ENCODE measurements at regions not wholly inside any gene's neighbourhood (a gene's known extent, or its start where the extent isn't known, plus 50 kb on each side); places are given as distances from the start of the nearest gene placed in this dataset.

DNA sequence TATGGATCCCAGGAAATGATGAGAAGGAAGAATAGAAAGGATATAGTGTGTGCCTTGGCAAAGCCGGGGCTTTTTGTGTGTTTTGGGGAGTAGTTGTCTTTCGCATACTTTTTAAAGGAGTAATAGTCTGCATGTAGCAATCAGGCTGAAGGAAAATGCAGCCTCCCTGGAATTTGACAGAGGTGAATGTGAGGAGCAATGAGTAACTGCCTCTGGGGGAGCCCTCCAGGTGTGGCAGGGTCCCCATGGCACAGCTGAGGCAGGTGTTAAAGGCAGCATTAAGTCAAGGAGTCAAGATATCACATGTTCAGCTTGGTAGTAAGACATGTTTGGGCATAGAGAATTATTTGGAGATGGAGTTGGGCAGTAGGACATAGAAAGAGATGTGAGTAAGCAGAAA lies 203.1 kb downstream of the C6orf118 start:
- DNase-seq = no peak
- no peaks in the 10 kb centered on the region for H3K27me3 ChIP-seq
- TF ChIP-seq, protein P1, sequence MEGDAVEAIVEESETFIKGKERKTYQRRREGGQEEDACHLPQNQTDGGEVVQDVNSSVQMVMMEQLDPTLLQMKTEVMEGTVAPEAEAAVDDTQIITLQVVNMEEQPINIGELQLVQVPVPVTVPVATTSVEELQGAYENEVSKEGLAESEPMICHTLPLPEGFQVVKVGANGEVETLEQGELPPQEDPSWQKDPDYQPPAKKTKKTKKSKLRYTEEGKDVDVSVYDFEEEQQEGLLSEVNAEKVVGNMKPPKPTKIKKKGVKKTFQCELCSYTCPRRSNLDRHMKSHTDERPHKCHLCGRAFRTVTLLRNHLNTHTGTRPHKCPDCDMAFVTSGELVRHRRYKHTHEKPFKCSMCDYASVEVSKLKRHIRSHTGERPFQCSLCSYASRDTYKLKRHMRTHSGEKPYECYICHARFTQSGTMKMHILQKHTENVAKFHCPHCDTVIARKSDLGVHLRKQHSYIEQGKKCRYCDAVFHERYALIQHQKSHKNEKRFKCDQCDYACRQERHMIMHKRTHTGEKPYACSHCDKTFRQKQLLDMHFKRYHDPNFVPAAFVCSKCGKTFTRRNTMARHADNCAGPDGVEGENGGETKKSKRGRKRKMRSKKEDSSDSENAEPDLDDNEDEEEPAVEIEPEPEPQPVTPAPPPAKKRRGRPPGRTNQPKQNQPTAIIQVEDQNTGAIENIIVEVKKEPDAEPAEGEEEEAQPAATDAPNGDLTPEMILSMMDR (IDR thresholded peaks at IDR 0.05; ENCODE audit: low read depth, low read length) = no peak
- no peaks in the 10 kb centered on the region for H3K36me3 ChIP-seq
- H3K4me1 ChIP-seq = no peaks in the 10 kb centered on the region
- no peaks in the 10 kb centered on the region for H3K9me3 ChIP-seq
- H3K4me3 ChIP-seq (ENCODE audit: low read depth, low read length) = no peak overlapping the region

DNA sequence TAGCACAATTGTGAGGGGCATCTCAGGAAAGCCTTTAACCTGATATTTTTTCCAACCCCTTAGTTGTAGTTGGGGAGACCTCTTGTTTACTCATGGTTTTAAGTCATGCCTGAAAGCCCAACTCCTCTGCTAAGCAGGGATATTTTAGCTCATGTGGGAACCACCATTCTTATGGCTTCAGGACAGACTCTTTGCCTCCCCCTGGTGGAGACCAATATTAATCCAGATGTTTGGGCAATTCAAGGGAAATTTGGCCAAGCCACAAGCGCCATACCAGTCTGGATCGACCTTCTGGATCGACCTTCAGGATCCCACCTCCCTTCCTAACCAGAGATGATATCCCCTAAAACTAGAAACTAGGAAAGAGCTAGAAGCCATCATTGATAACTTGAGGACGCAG lies 211.2 kb downstream of the C6orf118 start:
- Histone ChIP-seq H3K4me1 (no peaks in the 10 kb centered on the region), H3K36me3 (no peaks in the 10 kb centered on the region), H3K9me3 (no peaks in the 10 kb centered on the region), H3K4me3 (ENCODE audit: low read depth, low read length) (no peak overlapping the region), H3K27me3 (no peaks in the 10 kb centered on the region)
- peak; percentile 32 for DNase-seq
- TF ChIP-seq, protein P1 (IDR thresholded peaks at IDR 0.05; ENCODE audit: low read depth, low read length) = peak; percentile 53

DNA sequence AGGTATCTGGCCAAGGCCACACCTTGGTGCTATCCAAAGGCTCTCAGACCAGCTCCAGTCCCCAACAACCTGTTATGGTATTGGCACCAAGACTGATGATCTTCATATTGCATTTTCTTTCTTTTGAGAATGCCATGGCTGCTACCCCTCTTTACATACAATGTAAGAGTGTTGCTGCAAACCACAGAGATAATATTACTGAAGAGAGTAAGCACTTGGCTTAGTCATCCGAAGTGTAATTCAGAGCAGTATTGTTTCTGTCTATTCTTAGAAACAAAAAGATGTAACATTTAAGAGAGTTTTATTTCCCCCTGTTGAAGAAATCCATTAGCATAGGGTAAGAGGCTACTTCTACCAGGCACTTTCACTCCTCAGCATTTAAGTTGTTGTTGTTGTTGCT lies 212.5 kb downstream of the C6orf118 start:
- Histone ChIP-seq H3K4me1 (no peaks in the 10 kb centered on the region), H3K9me3 (no peaks in the 10 kb centered on the region), H3K36me3 (no peaks in the 10 kb centered on the region), H3K27me3 (no peaks in the 10 kb centered on the region), H3K4me3 (ENCODE audit: low read depth, low read length) (no peak overlapping the region)
- DNase-seq = no peak
- TF ChIP-seq, protein P1 (IDR thresholded peaks at IDR 0.05; ENCODE audit: low read depth, low read length) = no peak

DNA sequence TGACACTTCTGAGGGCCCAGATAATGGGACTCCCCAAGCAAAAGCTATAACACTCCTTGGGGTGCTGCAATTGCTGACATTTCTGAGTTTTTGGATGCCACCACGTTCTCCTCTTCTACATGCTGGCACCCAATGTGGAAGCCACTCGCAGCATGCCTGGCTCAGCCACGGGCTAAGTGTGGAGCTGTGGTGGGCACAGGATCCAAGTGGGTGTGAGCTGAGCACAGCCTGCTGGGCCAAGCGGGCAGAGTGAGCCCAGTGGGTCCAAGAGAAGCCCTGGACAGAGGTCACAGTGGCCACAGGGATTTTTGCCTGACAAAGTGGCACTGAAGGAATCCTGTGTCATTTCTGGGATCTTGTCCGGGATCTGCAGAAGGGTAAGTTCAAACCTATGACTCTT lies 213.2 kb downstream of the C6orf118 start:
- no peaks in the 10 kb centered on the region for H3K9me3 ChIP-seq
- H3K36me3 ChIP-seq = no peaks in the 10 kb centered on the region
- TF ChIP-seq, protein P1 (IDR thresholded peaks at IDR 0.05; ENCODE audit: low read depth, low read length) = no peak
- no peak for DNase-seq
- H3K4me3 ChIP-seq (ENCODE audit: low read depth, low read length) = no peak overlapping the region
- H3K27me3 ChIP-seq = no peaks in the 10 kb centered on the region
- H3K4me1 ChIP-seq = no peaks in the 10 kb centered on the region

DNA sequence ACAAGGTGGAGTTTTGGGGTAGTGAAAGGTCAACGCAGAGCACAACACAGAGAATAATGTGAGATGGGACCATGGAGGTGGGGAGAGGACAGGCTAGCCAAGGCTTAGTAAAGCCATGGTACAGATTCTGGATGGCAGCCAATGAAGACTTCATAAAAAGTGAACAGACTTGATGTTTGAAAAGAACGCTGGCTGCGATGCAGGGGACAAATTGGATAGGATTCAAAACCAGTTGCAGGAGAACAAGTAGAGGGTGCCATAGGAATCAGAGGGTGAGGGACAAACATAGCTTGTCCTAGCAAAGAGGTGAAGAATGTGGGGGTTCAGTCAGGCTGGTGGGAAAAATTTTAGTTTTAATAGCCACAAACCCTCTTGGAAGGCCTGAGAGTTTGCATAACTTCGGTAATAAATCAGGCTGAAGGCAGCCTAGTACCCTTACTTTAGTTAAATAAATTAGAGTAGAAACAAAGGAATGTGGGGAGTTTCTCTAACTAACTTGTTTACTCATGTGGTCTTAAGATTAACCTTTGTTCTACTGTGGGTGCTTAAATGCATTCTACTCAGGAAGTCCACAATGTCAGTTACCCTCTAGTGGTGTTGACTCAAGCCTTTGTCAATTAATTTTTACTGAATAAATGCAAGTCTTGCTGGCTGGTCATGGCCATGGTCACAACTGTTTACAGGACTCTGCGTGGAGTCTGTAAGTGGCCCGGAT lies 216.4 kb downstream of the C6orf118 start:
- no peaks in the 10 kb centered on the region for H3K27me3 ChIP-seq
- H3K4me1 ChIP-seq = no peaks in the 10 kb centered on the region
- DNase-seq = no peak
- H3K4me3 ChIP-seq (ENCODE audit: low read depth, low read length) = no peak overlapping the region
- H3K9me3 ChIP-seq = no peaks in the 10 kb centered on the region
- TF ChIP-seq, protein P1 (IDR thresholded peaks at IDR 0.05; ENCODE audit: low read depth, low read length) = no peak
- H3K36me3 ChIP-seq = no peaks in the 10 kb centered on the region

DNA sequence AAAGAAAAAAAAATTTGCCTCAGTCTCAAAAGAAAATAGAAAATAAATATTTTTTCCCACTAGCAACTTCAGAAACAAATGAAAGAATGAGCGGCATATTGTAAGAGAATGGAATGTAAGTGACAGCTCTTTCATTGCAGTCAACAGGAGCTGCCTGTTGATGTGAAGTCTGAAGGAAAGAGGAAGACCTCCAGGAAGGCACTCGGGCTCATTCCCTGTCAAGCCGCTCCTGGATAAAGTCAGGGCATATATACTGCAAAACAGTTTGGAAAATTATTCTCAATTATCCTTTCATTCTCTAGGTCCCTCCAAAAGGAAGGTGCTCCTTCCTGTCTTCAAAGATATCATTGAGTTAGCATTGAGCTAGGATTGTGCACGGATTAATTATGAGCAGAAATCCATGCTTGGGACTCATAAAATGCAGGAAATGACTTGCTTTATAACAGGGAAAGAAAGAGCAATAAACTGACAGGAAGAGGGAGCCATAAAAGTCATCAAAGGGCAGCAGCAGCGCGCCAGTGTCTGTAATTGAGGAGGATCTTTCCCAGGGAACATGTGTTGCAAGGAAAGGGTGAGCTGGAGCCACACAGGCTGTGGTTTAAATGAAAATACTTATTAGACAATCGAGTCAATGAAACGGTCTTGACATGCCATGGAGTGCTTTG lies 218.2 kb downstream of the C6orf118 start:
- no peaks in the 10 kb centered on the region for H3K4me1 ChIP-seq
- no peaks in the 10 kb centered on the region for H3K36me3 ChIP-seq
- no peak overlapping the region for H3K4me3 ChIP-seq (ENCODE audit: low read depth, low read length)
- no peaks in the 10 kb centered on the region for H3K27me3 ChIP-seq
- DNase-seq = no peak
- TF ChIP-seq, protein P1 (IDR thresholded peaks at IDR 0.05; ENCODE audit: low read depth, low read length) = no peak
- no peaks in the 10 kb centered on the region for H3K9me3 ChIP-seq
